AG09309 (cell line): ENCODE measurements at regions not wholly inside any gene's neighbourhood (a gene's known extent, or its start where the extent isn't known, plus 50 kb on each side); places are given as distances from the start of the nearest gene placed in this dataset.

Experiments used
- DNase-seq: peaks from one replicate; pipeline ENCODE4 v3.0.0-alpha.2; 2010; ENCODE audit warnings: low read depth
- H3K4me3 ChIP-seq: 2 replicates; pipeline ENCODE4 v1.5.1; 2011; ENCODE audit warnings: mild to moderate bottlenecking, low read depth, low read length, moderate library complexity; ENCODE audit not compliant: control insufficient read depth
- TF ChIP-seq, protein P1 (sequence below): IDR thresholded peaks from 2 replicates; pipeline ENCODE4 v1.5.1; 2011; ENCODE audit warnings: mild to moderate bottlenecking, low read depth, low read length, inconsistent platforms; ENCODE audit not compliant: insufficient read depth, control insufficient read depth; ENCODE audit errors: missing control alignments

DNA sequence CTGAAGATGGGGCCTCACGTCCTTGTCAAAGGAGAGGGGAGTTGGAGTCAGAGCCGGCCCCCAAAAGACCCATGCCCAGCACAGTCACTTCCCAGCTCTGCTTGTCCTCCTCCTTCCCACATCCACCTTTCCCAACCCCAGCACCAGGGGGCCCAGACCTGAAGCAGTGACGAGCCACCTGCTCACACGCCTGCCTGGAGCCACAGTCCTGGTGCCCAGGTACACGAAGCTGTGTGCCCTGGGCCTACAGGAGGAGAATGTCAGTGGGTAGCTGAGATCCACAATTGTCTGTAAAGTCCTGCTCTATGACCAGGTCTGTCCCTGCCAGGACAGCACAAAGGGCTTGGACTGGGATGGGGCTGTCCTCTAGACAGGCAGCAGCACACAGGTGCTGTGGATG lies 126.8 kb upstream of the PZP start:
- TF ChIP-seq, protein P1, sequence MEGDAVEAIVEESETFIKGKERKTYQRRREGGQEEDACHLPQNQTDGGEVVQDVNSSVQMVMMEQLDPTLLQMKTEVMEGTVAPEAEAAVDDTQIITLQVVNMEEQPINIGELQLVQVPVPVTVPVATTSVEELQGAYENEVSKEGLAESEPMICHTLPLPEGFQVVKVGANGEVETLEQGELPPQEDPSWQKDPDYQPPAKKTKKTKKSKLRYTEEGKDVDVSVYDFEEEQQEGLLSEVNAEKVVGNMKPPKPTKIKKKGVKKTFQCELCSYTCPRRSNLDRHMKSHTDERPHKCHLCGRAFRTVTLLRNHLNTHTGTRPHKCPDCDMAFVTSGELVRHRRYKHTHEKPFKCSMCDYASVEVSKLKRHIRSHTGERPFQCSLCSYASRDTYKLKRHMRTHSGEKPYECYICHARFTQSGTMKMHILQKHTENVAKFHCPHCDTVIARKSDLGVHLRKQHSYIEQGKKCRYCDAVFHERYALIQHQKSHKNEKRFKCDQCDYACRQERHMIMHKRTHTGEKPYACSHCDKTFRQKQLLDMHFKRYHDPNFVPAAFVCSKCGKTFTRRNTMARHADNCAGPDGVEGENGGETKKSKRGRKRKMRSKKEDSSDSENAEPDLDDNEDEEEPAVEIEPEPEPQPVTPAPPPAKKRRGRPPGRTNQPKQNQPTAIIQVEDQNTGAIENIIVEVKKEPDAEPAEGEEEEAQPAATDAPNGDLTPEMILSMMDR: no peak

DNA sequence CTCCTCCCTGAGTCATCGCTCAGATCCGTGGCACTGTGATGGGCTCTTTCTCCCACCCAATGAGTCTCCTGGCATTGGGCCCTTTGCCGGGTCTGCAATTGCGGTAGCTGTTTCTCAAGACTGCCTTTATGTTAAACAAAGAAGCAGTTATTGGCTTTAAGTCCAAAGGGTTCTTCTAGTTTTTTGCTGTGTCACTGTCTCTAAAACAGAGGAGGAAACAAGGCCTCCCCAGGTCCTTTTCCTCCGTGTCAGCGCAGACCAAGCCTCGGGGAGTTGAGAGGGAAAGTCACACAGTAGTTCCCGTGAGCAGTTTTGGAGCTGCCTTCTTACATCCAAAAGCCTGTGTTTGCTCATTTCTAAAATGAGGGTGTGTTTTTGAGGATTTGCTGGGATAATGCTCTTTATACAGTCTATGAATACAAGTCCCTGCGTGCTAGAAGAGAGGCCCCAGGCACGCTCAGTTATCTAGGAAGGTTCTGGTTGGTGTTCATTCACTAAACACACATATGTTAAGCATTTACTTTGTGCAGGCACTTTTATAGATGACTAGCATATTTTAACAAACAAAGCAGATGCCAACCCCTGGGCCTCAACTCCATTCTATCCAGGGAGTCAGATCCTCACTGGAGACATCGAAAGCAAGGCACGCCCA lies 126.0 kb upstream of the PZP start:
- TF ChIP-seq, protein P1: no peak

More for the DNA sequence above, 126.8 kb upstream of the PZP start:
- no peak overlapping the region for H3K4me3 ChIP-seq
- no peak for DNase-seq

DNA sequence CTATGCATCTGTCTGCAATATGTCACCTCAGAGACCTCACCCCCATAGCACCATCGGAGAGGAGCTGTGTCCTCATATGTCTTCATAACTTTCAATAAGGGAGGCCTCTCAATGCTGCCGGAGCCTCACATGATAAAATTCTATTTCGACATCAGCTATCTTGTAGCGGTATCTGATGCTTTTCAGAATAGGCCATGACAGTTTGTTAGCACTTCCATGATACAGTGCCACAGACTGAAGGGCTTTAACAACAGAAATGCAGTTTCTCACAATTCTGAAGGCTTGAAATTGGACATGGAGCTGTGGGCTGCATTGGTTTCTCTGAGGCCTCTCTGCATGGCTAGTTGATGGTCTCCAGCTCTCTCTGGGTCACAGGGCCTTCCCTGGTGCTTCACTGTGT lies 125.0 kb upstream of the PZP start:
- TF ChIP-seq, protein P1: no peak
- no peak for DNase-seq
- H3K4me3 ChIP-seq: no peak overlapping the region

More for the DNA sequence above, 126.0 kb upstream of the PZP start:
- no peak overlapping the region for H3K4me3 ChIP-seq
- peak; percentile 23 for DNase-seq

DNA sequence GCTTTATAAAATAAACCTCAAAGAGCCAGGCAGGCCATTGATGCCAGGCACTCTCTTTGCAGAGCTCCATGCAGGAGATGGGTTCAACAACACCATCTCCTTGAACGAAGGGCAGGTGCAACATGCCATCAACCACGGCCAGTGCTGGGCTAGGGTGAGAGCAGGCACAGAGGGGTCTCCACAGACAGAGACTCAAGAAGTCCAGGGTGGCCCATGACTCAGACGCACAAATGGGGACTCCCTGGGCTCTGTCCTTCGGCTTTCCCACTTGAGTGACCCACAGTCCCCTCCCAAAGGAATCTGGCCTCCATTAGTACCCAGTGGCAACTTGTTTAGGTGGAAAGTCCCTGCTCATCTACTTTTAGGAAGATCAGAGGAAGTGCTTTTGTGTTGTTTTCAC lies 124.4 kb upstream of the PZP start:
- no peak for DNase-seq
- TF ChIP-seq, protein P1: no peak
- H3K4me3 ChIP-seq: no peak overlapping the region

DNA sequence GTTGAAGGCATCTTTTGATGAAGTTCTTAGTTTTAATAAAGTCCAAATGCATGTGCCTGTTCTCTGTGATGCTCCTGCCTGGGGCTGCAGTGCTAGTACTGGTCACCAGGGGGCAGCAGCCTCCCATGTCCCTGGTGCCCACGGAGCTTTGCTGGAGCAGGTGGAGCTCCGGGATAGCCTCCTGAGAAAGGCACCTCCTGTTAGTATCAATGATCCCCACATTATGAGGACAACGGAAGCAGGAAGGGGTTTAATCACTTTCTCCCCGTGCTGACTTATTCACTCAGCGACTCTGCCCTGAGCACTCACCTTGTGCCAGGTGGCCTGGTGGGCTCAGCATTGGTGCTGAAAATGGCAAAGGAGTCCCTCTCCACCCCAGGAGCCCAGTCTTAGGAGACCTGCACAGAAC lies 123.0 kb upstream of the PZP start:
- DNase-seq: no peak

DNA sequence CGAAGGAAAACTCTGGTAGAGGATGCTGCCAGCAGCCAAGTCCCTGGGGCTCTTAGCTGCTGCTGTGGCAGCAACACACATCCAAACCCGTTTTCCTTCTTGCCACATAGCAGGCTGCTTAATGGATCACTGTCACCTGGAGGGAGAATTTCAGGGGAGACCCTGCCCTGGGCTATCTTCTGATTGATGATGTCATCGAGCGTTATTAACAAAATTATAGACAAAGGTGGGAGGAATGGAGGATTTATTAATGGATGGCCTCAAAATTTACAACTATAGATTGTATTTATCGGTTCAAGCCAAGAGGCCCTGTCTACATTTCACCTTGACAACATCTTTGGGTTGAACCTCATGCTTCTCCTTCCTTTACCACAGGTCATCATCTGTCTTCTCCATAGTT lies 120.8 kb upstream of the PZP start:
- DNase-seq: no peak
- TF ChIP-seq, protein P1: no peak
- no peak overlapping the region for H3K4me3 ChIP-seq

More for the DNA sequence above, 123.0 kb upstream of the PZP start:
- no peak overlapping the region for H3K4me3 ChIP-seq
- TF ChIP-seq, protein P1: peak; percentile 100

DNA sequence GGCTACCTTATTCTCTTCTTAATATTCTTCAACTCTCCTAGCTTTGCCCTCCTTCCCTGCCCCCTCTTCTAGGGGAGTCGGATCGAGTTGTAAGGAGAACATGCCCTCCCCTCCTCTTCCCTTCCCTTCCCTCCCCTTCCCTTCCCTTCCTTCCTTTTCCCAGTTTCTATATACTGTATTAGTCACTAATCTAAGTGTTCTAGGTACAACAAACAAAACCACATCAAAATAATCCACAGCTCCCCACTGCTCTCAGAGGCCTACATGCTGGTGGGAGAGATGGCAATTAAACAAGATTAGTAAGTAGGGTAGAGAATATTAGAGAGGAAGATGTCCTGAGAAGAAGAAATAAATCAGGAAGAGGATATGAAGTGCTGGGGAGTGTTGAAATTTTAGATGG lies 119.9 kb upstream of the PZP start:
- DNase-seq: no peak
- TF ChIP-seq, protein P1: no peak

More for the DNA sequence above, 119.9 kb upstream of the PZP start:
- H3K4me3 ChIP-seq: no peak overlapping the region
